ENCODE measurements at regions not wholly inside any gene's neighbourhood (a gene's known extent, or its start where the extent isn't known, plus 50 kb on each side); places are given as distances from the start of the nearest gene placed in this dataset.

DNA sequence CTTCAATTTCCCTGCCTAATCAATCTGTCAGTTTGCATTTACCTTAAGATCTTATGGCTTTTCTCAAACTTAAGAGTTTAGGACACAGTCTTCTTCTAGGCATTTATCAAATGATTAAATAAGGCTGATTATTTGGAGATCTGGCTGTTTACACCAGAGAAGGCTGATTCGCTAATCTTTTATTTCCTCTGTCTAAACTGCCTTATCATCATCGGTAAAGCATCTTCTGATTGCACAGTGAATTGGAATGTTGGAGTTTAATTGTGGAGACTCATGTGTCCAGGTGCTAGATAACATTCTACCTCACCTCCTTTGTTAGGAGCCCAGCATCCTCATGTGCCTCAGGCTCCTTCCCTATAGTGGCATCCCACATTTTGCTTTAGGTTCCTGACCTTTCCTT is 100.3 kb upstream of the DDIT4L start:
- CTCF ChIA-PET, result no interaction called here
- TF ChIP-seq, protein P1, sequence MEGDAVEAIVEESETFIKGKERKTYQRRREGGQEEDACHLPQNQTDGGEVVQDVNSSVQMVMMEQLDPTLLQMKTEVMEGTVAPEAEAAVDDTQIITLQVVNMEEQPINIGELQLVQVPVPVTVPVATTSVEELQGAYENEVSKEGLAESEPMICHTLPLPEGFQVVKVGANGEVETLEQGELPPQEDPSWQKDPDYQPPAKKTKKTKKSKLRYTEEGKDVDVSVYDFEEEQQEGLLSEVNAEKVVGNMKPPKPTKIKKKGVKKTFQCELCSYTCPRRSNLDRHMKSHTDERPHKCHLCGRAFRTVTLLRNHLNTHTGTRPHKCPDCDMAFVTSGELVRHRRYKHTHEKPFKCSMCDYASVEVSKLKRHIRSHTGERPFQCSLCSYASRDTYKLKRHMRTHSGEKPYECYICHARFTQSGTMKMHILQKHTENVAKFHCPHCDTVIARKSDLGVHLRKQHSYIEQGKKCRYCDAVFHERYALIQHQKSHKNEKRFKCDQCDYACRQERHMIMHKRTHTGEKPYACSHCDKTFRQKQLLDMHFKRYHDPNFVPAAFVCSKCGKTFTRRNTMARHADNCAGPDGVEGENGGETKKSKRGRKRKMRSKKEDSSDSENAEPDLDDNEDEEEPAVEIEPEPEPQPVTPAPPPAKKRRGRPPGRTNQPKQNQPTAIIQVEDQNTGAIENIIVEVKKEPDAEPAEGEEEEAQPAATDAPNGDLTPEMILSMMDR (IDR thresholded peaks at IDR 0.05; ENCODE audit: control extremely low read depth, extremely low read depth, low read depth, missing control alignments), result no peak
- no peak for DNase-seq (ENCODE audit: extremely low spot score)
- POLR2A ChIA-PET, result no interaction called here

DNA sequence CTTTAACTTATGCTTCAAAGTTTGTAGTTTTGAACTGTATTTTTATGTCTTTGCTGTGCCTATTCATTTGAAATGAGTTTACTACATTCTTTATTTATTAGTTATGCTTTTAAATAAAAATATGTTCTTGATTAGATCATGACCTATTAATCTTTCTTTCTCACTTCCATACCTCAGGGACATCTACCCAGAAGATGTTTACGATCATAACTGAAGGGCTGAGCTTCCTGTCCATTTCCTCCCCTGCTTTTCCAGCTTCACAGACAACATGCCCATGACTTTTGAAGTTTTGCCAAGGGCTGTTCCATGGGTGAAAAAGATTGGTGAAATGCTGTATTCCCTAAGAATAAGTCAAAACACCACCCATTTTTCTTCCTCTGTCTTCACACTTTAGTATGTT is 99.7 kb upstream of the DDIT4L start:
- no peak for DNase-seq (ENCODE audit: extremely low spot score)
- POLR2A ChIA-PET, result no interaction called here
- TF ChIP-seq, protein P1 (IDR thresholded peaks at IDR 0.05; ENCODE audit: control extremely low read depth, extremely low read depth, low read depth, missing control alignments), result no peak
- CTCF ChIA-PET, result no interaction called here

DNA sequence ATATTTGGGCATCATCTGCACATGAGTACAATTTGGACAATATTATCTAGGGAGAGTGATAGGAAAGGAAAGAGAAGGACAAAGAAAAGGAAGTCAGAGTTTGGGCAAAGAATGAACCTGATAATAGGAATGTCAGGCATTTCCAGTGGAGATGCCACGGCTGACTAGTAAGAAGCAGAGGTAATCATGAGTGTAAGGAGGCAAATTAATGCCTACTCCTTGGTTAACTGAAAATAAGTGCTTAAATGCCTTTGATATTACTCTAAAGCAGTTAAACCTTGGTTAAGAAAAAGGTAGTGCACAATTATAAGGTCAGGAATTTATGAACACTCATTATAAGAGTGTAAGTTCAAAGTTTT is 99.2 kb upstream of the DDIT4L start:
- DNase-seq (ENCODE audit: extremely low spot score), result no peak
- CTCF ChIA-PET, result no interaction called here
- POLR2A ChIA-PET, result no interaction called here
- TF ChIP-seq, protein P1 (IDR thresholded peaks at IDR 0.05; ENCODE audit: control extremely low read depth, extremely low read depth, low read depth, missing control alignments), result no peak

DNA sequence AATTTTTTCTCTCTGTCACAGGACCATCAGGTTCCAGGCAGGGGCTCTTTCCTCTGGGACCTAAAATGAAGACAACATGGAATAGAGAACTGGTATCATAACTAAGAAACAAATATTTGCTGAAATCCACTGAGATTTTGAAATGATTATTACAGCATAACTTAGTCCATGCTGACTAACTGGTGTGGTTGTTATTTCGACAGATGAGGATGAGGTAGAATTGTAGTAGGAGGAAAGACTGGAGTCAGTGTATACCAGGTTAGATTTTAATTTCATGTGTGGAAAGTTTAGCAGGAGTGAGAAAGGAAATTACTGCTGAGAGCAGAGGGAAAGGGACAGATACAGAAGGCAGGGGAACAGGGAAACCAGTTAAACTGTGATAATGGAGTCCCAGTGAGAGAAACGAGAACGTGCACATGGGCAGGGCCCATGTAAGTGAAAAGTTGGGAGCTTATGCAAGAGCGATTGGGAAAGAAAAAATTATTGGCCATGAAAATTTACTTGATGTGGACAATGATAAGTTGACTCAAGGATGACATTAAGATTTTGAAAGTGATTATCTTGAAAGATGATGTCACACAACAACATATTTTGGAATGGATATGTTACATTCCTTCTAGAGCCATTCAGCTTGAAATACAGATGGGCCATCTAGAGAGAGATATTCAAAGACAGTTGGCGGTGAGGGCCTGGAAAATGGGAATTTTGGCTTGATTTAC is 98.7 kb upstream of the DDIT4L start:
- ChIA-PET CTCF (no interaction called here), POLR2A (no interaction called here)
- no peak for DNase-seq (ENCODE audit: extremely low spot score)
- TF ChIP-seq, protein P1 (IDR thresholded peaks at IDR 0.05; ENCODE audit: control extremely low read depth, extremely low read depth, low read depth, missing control alignments), result no peak

DNA sequence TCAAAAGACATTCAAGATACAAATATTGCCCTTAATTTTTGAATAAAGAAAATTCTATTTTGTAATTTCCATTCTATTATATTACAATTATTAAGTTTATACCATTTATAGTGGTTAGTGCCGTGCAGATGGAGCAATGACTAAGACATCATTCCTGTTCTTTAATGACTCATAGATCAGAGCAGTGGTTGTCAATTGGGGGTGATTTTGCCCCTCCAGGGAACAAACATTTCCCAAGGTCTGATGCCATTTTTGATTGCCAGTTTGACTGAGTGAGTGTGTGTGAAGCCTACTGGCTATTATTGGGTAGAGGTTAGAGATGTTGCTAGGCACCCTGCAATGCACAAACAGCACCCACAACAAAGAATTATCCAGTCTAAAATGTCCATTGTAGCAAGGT is 97.9 kb upstream of the DDIT4L start:
- no peak for DNase-seq (ENCODE audit: extremely low spot score)
- TF ChIP-seq, protein P1 (IDR thresholded peaks at IDR 0.05; ENCODE audit: control extremely low read depth, extremely low read depth, low read depth, missing control alignments), result no peak
- ChIA-PET POLR2A (no interaction called here), CTCF (no interaction called here)

DNA sequence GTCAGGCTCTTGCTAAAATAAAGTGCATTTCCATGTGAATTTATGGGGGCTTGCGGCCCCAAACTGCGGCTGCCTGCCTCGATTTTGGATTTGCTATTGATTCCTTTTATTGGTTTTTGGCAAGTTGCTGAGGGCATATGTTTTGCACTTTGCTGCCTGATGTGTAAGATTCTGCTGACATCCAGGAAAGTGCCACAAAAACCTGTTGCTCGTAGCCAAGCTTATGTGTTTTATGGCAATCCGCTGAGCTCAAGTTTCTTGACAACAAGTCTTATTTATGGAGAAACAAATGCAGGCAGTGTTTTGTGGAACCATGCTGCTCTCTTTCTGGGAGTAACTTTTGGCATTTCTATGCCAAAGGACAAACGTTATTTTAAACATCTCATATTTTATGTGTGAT is 97.3 kb upstream of the DDIT4L start:
- no peak for DNase-seq (ENCODE audit: extremely low spot score)
- POLR2A ChIA-PET, result no interaction called here
- TF ChIP-seq, protein P1 (IDR thresholded peaks at IDR 0.05; ENCODE audit: control extremely low read depth, extremely low read depth, low read depth, missing control alignments), result no peak
- CTCF ChIA-PET, result no interaction called here

All from GM10248 (cell line).